ENCODE measurements at regions not wholly inside any gene's neighbourhood (a gene's known extent, or its start where the extent isn't known, plus 50 kb on each side); places are given as distances from the start of the nearest gene placed in this dataset.
"Not testable (repeated sequence)": the region's sequence is repeated elsewhere in the genome, so short reads cannot be mapped to it uniquely, and the experiment has no call there.

DNA sequence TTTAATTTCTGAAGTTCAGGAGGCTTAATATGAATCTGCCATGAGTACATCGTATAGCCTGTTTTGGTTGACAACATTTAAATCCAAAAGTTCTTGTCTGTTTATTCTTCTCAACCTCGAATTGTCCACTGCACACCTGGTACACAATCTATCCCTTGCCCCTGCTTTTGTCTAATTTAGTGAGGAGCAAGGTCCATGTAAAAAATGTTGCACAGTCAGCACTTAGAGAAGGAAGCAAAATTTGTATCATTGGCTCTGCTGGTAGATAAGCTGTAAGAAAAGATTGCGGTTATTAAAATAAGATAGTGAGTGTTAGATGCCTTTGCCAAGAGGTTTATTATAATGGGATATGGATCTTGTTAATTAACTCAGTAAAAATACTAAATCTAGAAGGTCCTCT is 761.5 kb downstream of the RAPGEF2 start:
- Histone ChIP-seq H3K4me3 (ENCODE audit: low read length) (no peak overlapping the region), H4K20me1 (ENCODE audit: insufficient read depth, low read length) (no peaks in the 10 kb centered on the region), H3K9ac (ENCODE audit: low read length) (no peak overlapping the region), H3K27me3 (ENCODE audit: low read depth, low read length) (no peaks in the 10 kb centered on the region), H3K27ac (ENCODE audit: low read length) (no peak overlapping the region), H3K9me3 (ENCODE audit: insufficient read depth, low read length) (no peaks in the 10 kb centered on the region), H3K4me2 (ENCODE audit: low read length) (no peak overlapping the region), H3K4me1 (ENCODE audit: low read length) (no peaks in the 10 kb centered on the region), H3K36me3 (replicated peaks; ENCODE audit: low read depth, low read length) (no peaks in the 10 kb centered on the region), H2AFZ (ENCODE audit: low read depth, low read length) (no peak overlapping the region), H3K79me2 (ENCODE audit: low read length) (no peaks in the 10 kb centered on the region)
- TF ChIP-seq, protein P1, sequence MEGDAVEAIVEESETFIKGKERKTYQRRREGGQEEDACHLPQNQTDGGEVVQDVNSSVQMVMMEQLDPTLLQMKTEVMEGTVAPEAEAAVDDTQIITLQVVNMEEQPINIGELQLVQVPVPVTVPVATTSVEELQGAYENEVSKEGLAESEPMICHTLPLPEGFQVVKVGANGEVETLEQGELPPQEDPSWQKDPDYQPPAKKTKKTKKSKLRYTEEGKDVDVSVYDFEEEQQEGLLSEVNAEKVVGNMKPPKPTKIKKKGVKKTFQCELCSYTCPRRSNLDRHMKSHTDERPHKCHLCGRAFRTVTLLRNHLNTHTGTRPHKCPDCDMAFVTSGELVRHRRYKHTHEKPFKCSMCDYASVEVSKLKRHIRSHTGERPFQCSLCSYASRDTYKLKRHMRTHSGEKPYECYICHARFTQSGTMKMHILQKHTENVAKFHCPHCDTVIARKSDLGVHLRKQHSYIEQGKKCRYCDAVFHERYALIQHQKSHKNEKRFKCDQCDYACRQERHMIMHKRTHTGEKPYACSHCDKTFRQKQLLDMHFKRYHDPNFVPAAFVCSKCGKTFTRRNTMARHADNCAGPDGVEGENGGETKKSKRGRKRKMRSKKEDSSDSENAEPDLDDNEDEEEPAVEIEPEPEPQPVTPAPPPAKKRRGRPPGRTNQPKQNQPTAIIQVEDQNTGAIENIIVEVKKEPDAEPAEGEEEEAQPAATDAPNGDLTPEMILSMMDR (IDR thresholded peaks at IDR 0.05; ENCODE audit: low read depth, low read length), result no peak
- TF ChIP-seq EZH2phosphoT487 (IDR thresholded peaks at IDR 0.05; ENCODE audit: low read depth), result no peak

DNA sequence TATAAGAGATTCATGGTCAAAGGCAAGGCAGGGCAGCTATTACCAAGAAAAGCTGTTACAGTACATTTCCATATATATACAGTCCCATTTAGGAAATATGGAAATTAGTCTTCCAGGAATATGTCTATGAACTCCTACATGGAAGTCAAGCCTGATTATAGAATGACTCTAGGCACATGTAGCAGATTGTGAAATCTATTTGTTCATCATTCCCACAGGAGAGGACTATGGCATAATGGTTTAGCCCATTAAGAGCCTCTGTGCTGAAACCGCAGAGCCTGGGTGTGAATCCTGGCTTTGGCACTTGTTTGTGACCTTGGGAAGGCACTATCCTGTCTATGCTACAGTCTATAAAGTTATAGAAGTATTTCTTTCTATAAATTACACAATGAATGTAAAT is 764.8 kb downstream of the RAPGEF2 start:
- Histone ChIP-seq H3K36me3 (replicated peaks; ENCODE audit: low read depth, low read length) (no peaks in the 10 kb centered on the region), H3K4me3 (ENCODE audit: low read length) (no peak overlapping the region), H4K20me1 (ENCODE audit: insufficient read depth, low read length) (no peaks in the 10 kb centered on the region), H3K79me2 (ENCODE audit: low read length) (no peaks in the 10 kb centered on the region), H3K27ac (ENCODE audit: low read length) (no peak overlapping the region), H2AFZ (ENCODE audit: low read depth, low read length) (no peak overlapping the region), H3K9me3 (ENCODE audit: insufficient read depth, low read length) (no peaks in the 10 kb centered on the region), H3K9ac (ENCODE audit: low read length) (no peak overlapping the region), H3K4me2 (ENCODE audit: low read length) (no peak overlapping the region), H3K27me3 (ENCODE audit: low read depth, low read length) (no peaks in the 10 kb centered on the region), H3K4me1 (ENCODE audit: low read length) (no peaks in the 10 kb centered on the region)
- TF ChIP-seq, protein P1 (IDR thresholded peaks at IDR 0.05; ENCODE audit: low read depth, low read length), result no peak
- TF ChIP-seq EZH2phosphoT487 (IDR thresholded peaks at IDR 0.05; ENCODE audit: low read depth), result no peak

DNA sequence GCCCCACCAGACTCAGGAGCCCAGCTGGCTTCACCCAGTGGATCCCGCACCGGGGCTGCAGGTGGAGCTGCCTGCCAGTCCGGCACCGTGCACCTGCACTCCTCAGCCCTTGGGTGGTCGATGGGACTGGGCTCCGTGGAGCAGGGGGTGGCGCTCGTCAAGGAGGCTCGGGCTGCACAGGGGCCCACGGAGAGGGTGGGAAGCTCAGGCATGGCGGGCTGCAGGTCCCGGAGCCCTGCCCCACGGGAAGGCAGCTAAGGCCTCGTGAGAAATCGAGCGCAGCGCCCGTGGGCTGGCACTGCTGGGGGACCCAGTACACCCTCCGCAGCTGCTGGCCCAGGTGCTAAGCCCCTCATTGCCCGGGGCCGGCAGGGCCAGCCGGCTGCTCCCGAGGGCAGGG is 766.1 kb downstream of the RAPGEF2 start:
- not testable (repeated sequence) for H4K20me1 ChIP-seq (ENCODE audit: insufficient read depth, low read length); H3K9ac ChIP-seq (ENCODE audit: low read length); H3K27me3 ChIP-seq (ENCODE audit: low read depth, low read length); H2AFZ ChIP-seq (ENCODE audit: low read depth, low read length); H3K36me3 ChIP-seq (replicated peaks; ENCODE audit: low read depth, low read length); H3K27ac ChIP-seq (ENCODE audit: low read length); H3K4me1 ChIP-seq (ENCODE audit: low read length); H3K4me2 ChIP-seq (ENCODE audit: low read length); H3K79me2 ChIP-seq (ENCODE audit: low read length); H3K9me3 ChIP-seq (ENCODE audit: insufficient read depth, low read length); H3K4me3 ChIP-seq (ENCODE audit: low read length)

DNA sequence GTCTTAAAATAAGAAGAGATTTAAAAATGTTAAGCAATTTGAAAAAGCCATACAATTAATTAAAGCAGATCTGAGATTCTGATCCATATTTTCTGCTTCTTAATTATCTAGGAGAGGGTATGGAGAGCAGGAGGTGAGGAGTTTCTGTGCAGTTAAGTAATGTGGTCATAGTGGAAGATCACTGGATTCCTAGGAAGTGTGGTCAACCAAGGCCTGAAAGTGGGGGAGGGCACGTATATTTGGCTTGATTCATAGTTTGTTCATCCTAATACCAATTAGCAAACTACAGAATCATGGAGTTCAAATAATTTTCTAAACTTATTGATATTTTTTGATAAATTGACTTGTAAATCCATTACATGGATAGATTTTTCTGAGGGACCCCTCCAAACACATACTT is 768.3 kb downstream of the RAPGEF2 start:
- Histone ChIP-seq H3K27ac (ENCODE audit: low read length) (no peak overlapping the region), H3K4me3 (ENCODE audit: low read length) (no peak overlapping the region), H4K20me1 (ENCODE audit: insufficient read depth, low read length) (no peaks in the 10 kb centered on the region), H2AFZ (ENCODE audit: low read depth, low read length) (no peak overlapping the region), H3K27me3 (ENCODE audit: low read depth, low read length) (no peaks in the 10 kb centered on the region), H3K36me3 (replicated peaks; ENCODE audit: low read depth, low read length) (no peaks in the 10 kb centered on the region), H3K4me2 (ENCODE audit: low read length) (no peak overlapping the region), H3K9me3 (ENCODE audit: insufficient read depth, low read length) (no peaks in the 10 kb centered on the region), H3K4me1 (ENCODE audit: low read length) (no peaks in the 10 kb centered on the region), H3K9ac (ENCODE audit: low read length) (no peak overlapping the region), H3K79me2 (ENCODE audit: low read length) (no peaks in the 10 kb centered on the region)
- TF ChIP-seq, protein P1 (IDR thresholded peaks at IDR 0.05; ENCODE audit: low read depth, low read length), result no peak
- TF ChIP-seq EZH2phosphoT487 (IDR thresholded peaks at IDR 0.05; ENCODE audit: low read depth), result no peak

DNA sequence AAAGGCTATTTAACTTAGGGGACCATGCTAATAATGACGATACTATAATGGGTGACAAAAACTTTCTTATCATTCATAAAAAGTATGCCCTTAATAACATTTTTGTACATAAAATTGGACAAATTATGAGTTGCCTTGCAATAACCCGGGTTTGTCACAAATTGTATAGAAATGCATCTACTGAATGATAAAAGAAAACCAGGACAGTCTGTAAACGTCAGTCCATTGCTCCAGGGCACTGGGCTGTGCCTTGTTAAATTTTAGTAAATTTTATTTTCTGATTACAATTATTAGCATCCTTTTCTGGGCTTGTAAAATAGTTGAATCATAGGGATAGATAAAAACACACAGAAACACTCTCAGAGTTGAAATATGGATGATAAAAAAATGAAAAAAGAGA is 778.3 kb downstream of the RAPGEF2 start:
- H2AFZ ChIP-seq (ENCODE audit: low read depth, low read length), result no peak overlapping the region

More for the DNA sequence above, 778.3 kb downstream of the RAPGEF2 start:
- TF ChIP-seq EZH2phosphoT487 (IDR thresholded peaks at IDR 0.05; ENCODE audit: low read depth), result no peak
- TF ChIP-seq, protein P1 (IDR thresholded peaks at IDR 0.05; ENCODE audit: low read depth, low read length), result no peak
- Histone ChIP-seq H3K4me1 (ENCODE audit: low read length) (no peaks in the 10 kb centered on the region), H3K4me3 (ENCODE audit: low read length) (no peak overlapping the region), H3K4me2 (ENCODE audit: low read length) (no peak overlapping the region), H3K9ac (ENCODE audit: low read length) (no peak overlapping the region), H3K27ac (ENCODE audit: low read length) (no peak overlapping the region), H3K27me3 (ENCODE audit: low read depth, low read length) (no peaks in the 10 kb centered on the region), H3K79me2 (ENCODE audit: low read length) (no peaks in the 10 kb centered on the region), H3K36me3 (replicated peaks; ENCODE audit: low read depth, low read length) (no peaks in the 10 kb centered on the region), H3K9me3 (ENCODE audit: insufficient read depth, low read length) (no peaks in the 10 kb centered on the region), H4K20me1 (ENCODE audit: insufficient read depth, low read length) (no peaks in the 10 kb centered on the region)

Data from OCI-LY3 (cell line).